Activated CD8-positive, alpha-beta memory T cell treated with anti-CD3 and anti-CD28 coated beads, Interleukin-2, amount 10 ng/mL, durations not matched to agents 7 days and 5 days (primary cell): ENCODE measurements at regions not wholly inside any gene's neighbourhood (a gene's known extent, or its start where the extent isn't known, plus 50 kb on each side); places are given as distances from the start of the nearest gene placed in this dataset.
"Not testable (repeated sequence)": the region's sequence is repeated elsewhere in the genome, so short reads cannot be mapped to it uniquely, and the experiment has no call there.

ENCODE experiments used
- ATAC-seq: fragments of 150-1000 bp; cut with Tn5 transposase; one replicate; pipeline ENCODE4 v1.10.0; 2021; ENCODE audit warnings: moderate library complexity
- CTCF ChIA-PET: fragments of 350-600 bp; sonication (Branson Sonifier 250); formaldehyde crosslinking; loops from one replicate; lab custom pipeline; 2021; ENCODE audit warnings: antibody characterized with exemption; lab: Charles Lee
- DNase-seq: peaks from one replicate; pipeline ENCODE4 v3.0.0-alpha.2; 2020
- H3K27ac Mint-ChIP-seq: one replicate; pipeline ENCODE4 v1.8.0; 2021; ENCODE audit warnings: mild to moderate bottlenecking, mixed read lengths
- H3K27me3 Mint-ChIP-seq: one replicate; pipeline ENCODE4 v1.8.0; 2021; ENCODE audit warnings: mixed read lengths
- H3K36me3 Mint-ChIP-seq: one replicate; pipeline ENCODE4 v1.8.0; 2021; ENCODE audit warnings: mild to moderate bottlenecking, mixed read lengths
- H3K4me1 Mint-ChIP-seq: one replicate; pipeline ENCODE4 v1.8.0; 2021; ENCODE audit warnings: mixed read lengths
- H3K4me3 Mint-ChIP-seq: one replicate; pipeline ENCODE4 v1.8.0; 2021; ENCODE audit warnings: mild to moderate bottlenecking, moderate library complexity, mixed read lengths
- H3K9me3 Mint-ChIP-seq: one replicate; pipeline ENCODE4 v1.8.0; 2022; ENCODE audit warnings: low read depth, mixed read lengths

- DNase-seq, CTCF ChIA-PET, H3K36me3 Mint-ChIP-seq, H3K27me3 Mint-ChIP-seq, H3K4me1 Mint-ChIP-seq, H3K27ac Mint-ChIP-seq, ATAC-seq, H3K9me3 Mint-ChIP-seq, H3K4me3 Mint-ChIP-seq: not testable (repeated sequence)
These were observed 99.2 kb downstream of the ZNF100 start for GRCh38 chr19:21668072-21668773.

DNA sequence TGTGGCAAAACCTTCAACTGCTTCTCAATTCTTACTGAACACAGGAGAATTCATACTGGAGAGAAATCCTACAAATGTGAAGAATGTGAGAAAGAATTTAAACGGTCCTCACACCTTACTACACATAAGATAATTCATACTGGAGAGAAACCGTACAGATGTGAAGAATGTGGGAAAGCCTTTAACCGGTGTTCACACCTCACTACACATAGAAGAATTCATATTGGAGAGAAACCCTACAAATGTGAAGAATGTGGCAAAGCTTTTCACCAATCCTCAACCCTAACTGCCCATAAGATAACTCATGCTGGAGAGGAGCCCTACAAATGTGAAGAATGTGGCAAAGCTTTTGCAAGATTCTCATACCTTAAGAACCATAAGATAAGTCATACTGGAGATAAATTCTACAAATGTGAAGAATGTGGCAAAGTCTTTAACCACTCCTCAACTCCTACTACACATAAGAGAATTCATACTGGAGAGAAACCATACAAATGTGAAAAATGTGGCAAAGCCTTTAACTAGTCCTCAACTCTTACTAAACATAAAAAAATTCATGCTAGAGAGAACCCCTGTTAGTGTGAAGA lies 111.7 kb downstream of the ZNF100 start:
- Mint-ChIP-seq H3K36me3 (no peaks in the 10 kb centered on the region), H3K9me3 (peaks cover 15% of the 10 kb centered on the region), H3K4me3 (no peak overlapping the region), H3K27me3 (no peaks in the 10 kb centered on the region), H3K4me1 (no peaks in the 10 kb centered on the region), H3K27ac (no peak overlapping the region)
- CTCF ChIA-PET, result no interaction called here
- DNase-seq (no peak), ATAC-seq (no peak)

DNA sequence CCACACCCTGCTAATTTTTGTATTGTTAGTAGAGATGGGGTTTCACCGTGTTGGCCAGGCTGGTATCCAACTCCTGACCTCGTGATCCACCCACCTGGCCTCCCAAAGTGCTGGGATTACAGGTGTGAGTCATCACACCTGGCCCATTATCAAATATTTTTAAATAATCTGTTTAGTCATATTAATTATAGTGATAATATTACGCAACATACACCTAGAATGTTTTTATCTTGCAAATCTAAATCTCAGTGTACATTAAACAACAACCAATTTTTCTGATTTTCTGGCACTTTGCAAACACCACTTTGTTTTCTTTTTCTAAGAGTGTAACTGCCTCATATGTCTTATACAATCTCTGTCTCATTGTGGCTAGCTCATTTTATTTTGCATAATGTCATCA lies 115.9 kb downstream of the ZNF100 start:
- H3K36me3 Mint-ChIP-seq, CTCF ChIA-PET, H3K27me3 Mint-ChIP-seq, DNase-seq, H3K4me1 Mint-ChIP-seq, ATAC-seq, H3K27ac Mint-ChIP-seq, H3K4me3 Mint-ChIP-seq: not testable (repeated sequence)
- peaks cover 19% of the 10 kb centered on the region for H3K9me3 Mint-ChIP-seq

DNA sequence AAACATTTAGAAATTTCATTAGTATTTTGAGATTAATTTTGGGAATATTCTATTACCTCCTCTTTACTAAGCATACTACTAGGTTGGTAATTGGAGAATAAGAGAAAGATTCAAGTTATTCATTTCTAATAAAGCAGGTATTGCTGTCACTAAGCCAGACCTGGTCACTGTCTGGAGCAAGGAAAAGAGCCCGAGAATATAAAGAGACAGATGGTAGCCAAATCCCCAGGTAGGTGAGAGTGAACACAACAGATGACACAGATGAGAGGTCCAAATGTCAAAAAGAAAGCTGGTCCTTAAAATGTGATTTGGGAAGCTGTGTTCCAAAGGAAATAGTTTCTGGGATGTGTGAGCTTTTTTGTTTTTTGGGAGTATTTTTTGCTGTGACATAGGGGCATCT lies 128.6 kb downstream of the ZNF100 start:
- CTCF ChIA-PET, result no interaction called here
- no peaks in the 10 kb centered on the region for H3K4me1 Mint-ChIP-seq
- no peaks in the 10 kb centered on the region for H3K36me3 Mint-ChIP-seq
- H3K27me3 Mint-ChIP-seq, result no peaks in the 10 kb centered on the region
- H3K9me3 Mint-ChIP-seq, result peaks cover 7% of the 10 kb centered on the region
- ATAC-seq (no peak), DNase-seq (no peak)
- H3K27ac Mint-ChIP-seq, result no peak overlapping the region
- H3K4me3 Mint-ChIP-seq, result no peak overlapping the region

DNA sequence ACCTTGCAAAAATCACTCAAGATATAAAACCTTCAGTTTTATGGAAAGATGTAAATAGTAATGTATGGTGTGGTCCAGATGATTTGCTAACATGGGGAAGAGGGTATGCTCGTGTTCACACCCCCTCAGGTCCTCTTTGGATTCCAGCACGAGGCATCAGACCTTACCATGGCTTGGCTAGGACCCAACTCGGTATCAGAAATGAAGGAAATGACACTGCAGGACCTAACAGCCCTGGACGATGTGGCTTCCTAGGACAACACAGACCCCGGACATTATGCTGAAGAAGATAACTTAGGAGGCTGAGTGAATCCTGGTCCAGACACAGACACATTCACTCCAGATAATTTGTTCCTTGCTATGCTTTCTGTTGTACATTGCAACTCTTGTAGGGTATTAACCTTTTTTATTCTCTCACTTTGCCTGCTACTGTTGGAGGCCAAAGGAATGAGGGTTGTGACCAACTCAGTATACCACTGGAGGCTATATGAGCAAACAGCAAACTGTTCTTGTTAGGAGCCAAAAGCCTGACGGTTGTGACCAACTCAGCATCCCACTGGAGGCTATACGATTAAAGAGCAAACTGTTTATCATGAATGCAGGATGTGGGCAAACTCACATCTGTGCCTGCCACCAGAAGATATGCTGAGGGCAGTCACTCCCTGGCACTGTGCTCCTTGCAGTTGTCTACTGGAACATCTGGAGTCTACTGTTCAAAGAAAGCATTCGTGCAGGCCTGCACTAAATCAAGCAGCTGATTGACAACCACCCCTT lies 121.7 kb downstream of the ZNF429 start:
- H3K4me3 Mint-ChIP-seq, result no peak overlapping the region
- CTCF ChIA-PET, result no interaction called here
- no peaks in the 10 kb centered on the region for H3K36me3 Mint-ChIP-seq
- H3K4me1 Mint-ChIP-seq, result no peaks in the 10 kb centered on the region
- no peaks in the 10 kb centered on the region for H3K27me3 Mint-ChIP-seq
- H3K27ac Mint-ChIP-seq, result no peak overlapping the region
- no peak for ATAC-seq
- H3K9me3 Mint-ChIP-seq, result peaks cover 14% of the 10 kb centered on the region
- no peak for DNase-seq

GRCh38 chr19:21626091-21626490 lies 120.7 kb downstream of the ZNF429 start:
- no peaks in the 10 kb centered on the region for H3K4me1 Mint-ChIP-seq
- peaks cover 18% of the 10 kb centered on the region for H3K9me3 Mint-ChIP-seq
- no peak overlapping the region for H3K4me3 Mint-ChIP-seq
- no peaks in the 10 kb centered on the region for H3K36me3 Mint-ChIP-seq
- ATAC-seq (no peak), DNase-seq (no peak)
- CTCF ChIA-PET, result no interaction called here
- H3K27ac Mint-ChIP-seq, result no peak overlapping the region
- H3K27me3 Mint-ChIP-seq, result no peaks in the 10 kb centered on the region

DNA sequence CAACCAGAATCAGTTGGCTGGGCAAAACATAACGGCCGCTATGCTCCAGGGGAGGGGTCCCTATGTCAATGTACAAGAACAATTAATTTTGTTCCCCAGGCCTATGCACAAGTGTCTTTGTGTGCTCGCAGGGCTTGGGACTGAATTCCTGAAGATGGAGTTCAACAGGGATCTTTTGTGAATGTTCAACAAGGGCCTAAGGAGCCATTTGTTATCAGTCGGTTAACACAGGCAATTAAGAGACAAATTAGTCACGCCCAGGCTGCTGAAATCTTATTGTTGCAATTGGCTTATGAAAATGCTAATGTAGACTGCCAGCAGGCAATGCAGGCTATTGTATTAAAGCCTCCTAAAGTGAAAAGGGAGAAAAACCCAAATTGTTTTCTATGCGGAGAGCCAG lies 117.5 kb downstream of the ZNF429 start:
- H3K4me3 Mint-ChIP-seq, result no peak overlapping the region
- DNase-seq (no peak), ATAC-seq (no peak)
- CTCF ChIA-PET, result no interaction called here
- no peaks in the 10 kb centered on the region for H3K27me3 Mint-ChIP-seq
- peaks cover 19% of the 10 kb centered on the region for H3K9me3 Mint-ChIP-seq
- H3K36me3 Mint-ChIP-seq, result no peaks in the 10 kb centered on the region
- H3K27ac Mint-ChIP-seq, result no peak overlapping the region
- H3K4me1 Mint-ChIP-seq, result no peaks in the 10 kb centered on the region

- ATAC-seq (no peak), DNase-seq (no peak)
- CTCF ChIA-PET, result no interaction called here
- H3K4me3 Mint-ChIP-seq, result no peak overlapping the region
- H3K9me3 Mint-ChIP-seq, result peaks cover 22% of the 10 kb centered on the region
- no peak overlapping the region for H3K27ac Mint-ChIP-seq
- no peaks in the 10 kb centered on the region for H3K4me1 Mint-ChIP-seq
- H3K27me3 Mint-ChIP-seq, result no peaks in the 10 kb centered on the region
- no peaks in the 10 kb centered on the region for H3K36me3 Mint-ChIP-seq
These were observed 116.3 kb downstream of the ZNF429 start for GRCh38 chr19:21621671-21622070.

- CTCF ChIA-PET, result no interaction called here
- DNase-seq, result no peak
- Mint-ChIP-seq H3K36me3 (no peaks in the 10 kb centered on the region), H3K4me1 (no peaks in the 10 kb centered on the region), H3K27ac (no peak overlapping the region), H3K9me3 (peaks cover 17% of the 10 kb centered on the region), H3K27me3 (no peaks in the 10 kb centered on the region), H3K4me3 (no peak overlapping the region)
- ATAC-seq, result no peak
These were observed 112.4 kb downstream of the ZNF429 start for GRCh38 chr19:21617740-21618339.

DNA sequence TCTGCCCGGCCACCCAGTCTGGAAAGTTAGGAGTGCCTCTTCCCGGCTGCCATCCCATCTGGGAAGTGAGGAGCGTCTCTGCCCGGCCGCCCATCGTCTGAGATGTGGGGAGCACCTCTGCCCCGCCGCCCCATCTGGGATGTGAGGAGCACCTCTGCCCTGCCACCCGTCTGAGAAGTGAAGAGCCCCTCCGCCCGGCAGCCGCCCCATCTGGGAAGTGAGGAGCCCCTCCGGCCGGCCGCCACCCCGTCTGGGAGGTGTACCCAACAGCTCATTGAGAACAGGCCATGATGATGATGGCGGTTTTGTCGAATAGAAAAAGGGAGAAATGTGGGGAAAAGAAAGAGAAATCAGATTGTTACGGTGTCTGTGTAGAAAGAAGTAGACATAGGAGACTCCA lies 109.4 kb downstream of the ZNF429 start:
- H3K4me1 Mint-ChIP-seq, DNase-seq, ATAC-seq, H3K4me3 Mint-ChIP-seq, H3K36me3 Mint-ChIP-seq, CTCF ChIA-PET, H3K27me3 Mint-ChIP-seq, H3K27ac Mint-ChIP-seq: not testable (repeated sequence)
- peaks cover 15% of the 10 kb centered on the region for H3K9me3 Mint-ChIP-seq

DNA sequence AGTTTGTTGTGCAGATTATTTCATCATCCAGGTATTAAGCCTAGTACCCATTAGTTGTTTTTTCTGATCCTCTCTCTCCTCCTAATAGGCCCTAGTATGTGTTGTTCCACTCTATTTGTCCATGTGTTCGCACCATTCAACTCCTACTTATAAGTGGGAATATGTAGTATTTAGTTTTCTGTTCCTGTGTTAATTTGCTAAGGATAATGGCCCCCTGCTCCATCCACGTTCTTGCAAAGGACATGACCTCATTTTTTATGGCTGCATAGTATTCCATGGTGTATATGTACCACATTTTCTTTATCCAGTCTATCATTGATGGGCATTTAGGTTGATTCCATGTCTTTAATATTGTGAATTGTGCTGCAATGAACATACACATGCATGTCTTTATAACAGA lies 107.8 kb downstream of the ZNF429 start:
- H3K4me1 Mint-ChIP-seq, DNase-seq, H3K36me3 Mint-ChIP-seq, H3K27me3 Mint-ChIP-seq, H3K4me3 Mint-ChIP-seq, H3K27ac Mint-ChIP-seq, ATAC-seq, CTCF ChIA-PET: not testable (repeated sequence)
- H3K9me3 Mint-ChIP-seq, result peaks cover 13% of the 10 kb centered on the region

GRCh38 chr19:21612403-21612872 lies 107.0 kb downstream of the ZNF429 start:
- ATAC-seq (no peak), DNase-seq (no peak)
- Mint-ChIP-seq H3K9me3 (peaks cover 8% of the 10 kb centered on the region), H3K27ac (no peak overlapping the region), H3K27me3 (no peaks in the 10 kb centered on the region), H3K4me1 (no peaks in the 10 kb centered on the region), H3K4me3 (no peak overlapping the region), H3K36me3 (no peaks in the 10 kb centered on the region)
- CTCF ChIA-PET, result no interaction called here

GRCh38 chr19:21611659-21612402 lies 106.4 kb downstream of the ZNF429 start:
- Mint-ChIP-seq H3K27me3 (no peaks in the 10 kb centered on the region), H3K27ac (no peak overlapping the region), H3K4me3 (no peak overlapping the region), H3K36me3 (no peaks in the 10 kb centered on the region), H3K4me1 (no peaks in the 10 kb centered on the region), H3K9me3 (peaks cover 8% of the 10 kb centered on the region)
- no peak for DNase-seq
- CTCF ChIA-PET, result no interaction called here
- no peak for ATAC-seq
